OCI-LY3 (cell line): ENCODE measurements at regions not wholly inside any gene's neighbourhood (a gene's known extent, or its start where the extent isn't known, plus 50 kb on each side); places are given as distances from the start of the nearest gene placed in this dataset.

Experiments used
- EZH2phosphoT487 ChIP-seq: fragments of 200-600 bp; shearing (Covaris generic); IDR thresholded peaks from 2 replicates; pipeline ENCODE4 v1.6.1; 2018; ENCODE audit warnings: antibody characterized with exemption, mixed run types, low read depth
- TF ChIP-seq, protein P1 (sequence below): fragments of 200-600, 300-600 bp; sonication (generic); IDR thresholded peaks from 2 replicates; pipeline ENCODE4 v1.5.1; 2014; ENCODE audit warnings: antibody characterized with exemption, low read length, low read depth

DNA sequence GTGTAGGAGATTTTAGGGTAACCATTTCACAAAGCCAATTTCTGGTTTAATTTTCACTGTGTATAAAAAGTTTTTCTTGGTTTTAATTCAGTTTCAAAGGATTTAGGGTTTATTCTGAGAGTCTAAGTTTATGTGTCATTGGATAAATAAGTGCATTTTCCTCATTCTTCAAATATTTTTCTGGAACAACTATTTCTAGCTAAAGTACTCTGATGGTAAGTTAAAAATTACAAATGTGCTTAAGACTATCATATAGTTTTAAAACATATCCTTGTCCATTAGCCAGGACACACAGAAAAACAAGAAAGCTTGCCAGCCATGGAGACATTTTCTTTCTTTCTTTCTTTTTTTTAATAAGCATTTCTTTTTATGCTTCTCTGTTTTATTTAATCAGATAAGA lies 333.0 kb downstream of the RFPL4B start:
- TF ChIP-seq, protein P1, sequence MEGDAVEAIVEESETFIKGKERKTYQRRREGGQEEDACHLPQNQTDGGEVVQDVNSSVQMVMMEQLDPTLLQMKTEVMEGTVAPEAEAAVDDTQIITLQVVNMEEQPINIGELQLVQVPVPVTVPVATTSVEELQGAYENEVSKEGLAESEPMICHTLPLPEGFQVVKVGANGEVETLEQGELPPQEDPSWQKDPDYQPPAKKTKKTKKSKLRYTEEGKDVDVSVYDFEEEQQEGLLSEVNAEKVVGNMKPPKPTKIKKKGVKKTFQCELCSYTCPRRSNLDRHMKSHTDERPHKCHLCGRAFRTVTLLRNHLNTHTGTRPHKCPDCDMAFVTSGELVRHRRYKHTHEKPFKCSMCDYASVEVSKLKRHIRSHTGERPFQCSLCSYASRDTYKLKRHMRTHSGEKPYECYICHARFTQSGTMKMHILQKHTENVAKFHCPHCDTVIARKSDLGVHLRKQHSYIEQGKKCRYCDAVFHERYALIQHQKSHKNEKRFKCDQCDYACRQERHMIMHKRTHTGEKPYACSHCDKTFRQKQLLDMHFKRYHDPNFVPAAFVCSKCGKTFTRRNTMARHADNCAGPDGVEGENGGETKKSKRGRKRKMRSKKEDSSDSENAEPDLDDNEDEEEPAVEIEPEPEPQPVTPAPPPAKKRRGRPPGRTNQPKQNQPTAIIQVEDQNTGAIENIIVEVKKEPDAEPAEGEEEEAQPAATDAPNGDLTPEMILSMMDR, result no peak
- TF ChIP-seq EZH2phosphoT487, result no peak
